Breast epithelium (tissue), 3 donors: ENCODE measurements at regions not wholly inside any gene's neighbourhood (a gene's known extent, or its start where the extent isn't known, plus 50 kb on each side); places are given as distances from the start of the nearest gene placed in this dataset.

Experiments used
- POLR2A ChIP-seq: fragments of 450-650 bp; IDR thresholded peaks from one replicate; pipeline ENCODE4 v1.6.1; 2016; ENCODE audit warnings: antibody characterized with exemption, mild to moderate bottlenecking, moderate library complexity
- TF ChIP-seq, protein P1 (sequence below), 3 donors: fragments of 450-650 bp; IDR thresholded peaks; one replicate each; pipeline ENCODE4 v1.5.1; 2016 to 2017; ENCODE audit warnings: antibody characterized with exemption in 3 of 3, mild to moderate bottlenecking in 3 of 3, moderate library complexity in 3 of 3

DNA sequence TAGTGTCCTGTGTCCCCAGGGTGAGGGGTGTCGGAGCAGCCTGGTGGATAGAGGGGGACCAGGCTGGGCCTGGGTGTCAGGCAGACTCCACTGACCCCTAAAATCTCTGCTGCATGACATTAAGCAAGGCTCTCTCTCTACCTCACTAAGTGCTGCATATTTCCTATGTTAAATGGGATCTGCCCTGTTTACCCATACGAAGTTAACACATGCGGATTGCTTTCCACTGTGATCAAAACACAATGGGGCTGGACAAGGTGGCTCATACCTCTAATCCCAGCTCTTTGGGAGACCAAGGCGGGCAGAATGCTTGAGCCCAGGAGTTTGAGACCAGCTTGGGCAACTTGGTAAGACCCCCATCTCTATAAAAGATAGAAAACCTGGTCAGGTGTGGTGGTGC lies 426.2 kb downstream of the MIAT start:
- no peak for TF ChIP-seq POLR2A
- TF ChIP-seq, protein P1, sequence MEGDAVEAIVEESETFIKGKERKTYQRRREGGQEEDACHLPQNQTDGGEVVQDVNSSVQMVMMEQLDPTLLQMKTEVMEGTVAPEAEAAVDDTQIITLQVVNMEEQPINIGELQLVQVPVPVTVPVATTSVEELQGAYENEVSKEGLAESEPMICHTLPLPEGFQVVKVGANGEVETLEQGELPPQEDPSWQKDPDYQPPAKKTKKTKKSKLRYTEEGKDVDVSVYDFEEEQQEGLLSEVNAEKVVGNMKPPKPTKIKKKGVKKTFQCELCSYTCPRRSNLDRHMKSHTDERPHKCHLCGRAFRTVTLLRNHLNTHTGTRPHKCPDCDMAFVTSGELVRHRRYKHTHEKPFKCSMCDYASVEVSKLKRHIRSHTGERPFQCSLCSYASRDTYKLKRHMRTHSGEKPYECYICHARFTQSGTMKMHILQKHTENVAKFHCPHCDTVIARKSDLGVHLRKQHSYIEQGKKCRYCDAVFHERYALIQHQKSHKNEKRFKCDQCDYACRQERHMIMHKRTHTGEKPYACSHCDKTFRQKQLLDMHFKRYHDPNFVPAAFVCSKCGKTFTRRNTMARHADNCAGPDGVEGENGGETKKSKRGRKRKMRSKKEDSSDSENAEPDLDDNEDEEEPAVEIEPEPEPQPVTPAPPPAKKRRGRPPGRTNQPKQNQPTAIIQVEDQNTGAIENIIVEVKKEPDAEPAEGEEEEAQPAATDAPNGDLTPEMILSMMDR (IDR thresholded peaks at IDR 0.05), result no peak
